Lower leg skin (tissue), 3 donors: ENCODE measurements at regions not wholly inside any gene's neighbourhood (a gene's known extent, or its start where the extent isn't known, plus 50 kb on each side); places are given as distances from the start of the nearest gene placed in this dataset.

Experiments used
- POLR2A ChIP-seq, 2 donors: fragments of 450-650 bp; IDR thresholded peaks; one replicate each; pipeline ENCODE4 v1.6.1; 2016 to 2017; ENCODE audit warnings: antibody characterized with exemption in 2 of 2, mild to moderate bottlenecking in 1 of 2, moderate library complexity in 1 of 2
- TF ChIP-seq, protein P1 (sequence below), 3 donors: fragments of 450-650 bp; IDR thresholded peaks; one replicate each; pipeline ENCODE4 v1.5.1; 2016; ENCODE audit warnings: antibody characterized with exemption in 3 of 3, mild to moderate bottlenecking in 3 of 3, moderate library complexity in 2 of 3

DNA sequence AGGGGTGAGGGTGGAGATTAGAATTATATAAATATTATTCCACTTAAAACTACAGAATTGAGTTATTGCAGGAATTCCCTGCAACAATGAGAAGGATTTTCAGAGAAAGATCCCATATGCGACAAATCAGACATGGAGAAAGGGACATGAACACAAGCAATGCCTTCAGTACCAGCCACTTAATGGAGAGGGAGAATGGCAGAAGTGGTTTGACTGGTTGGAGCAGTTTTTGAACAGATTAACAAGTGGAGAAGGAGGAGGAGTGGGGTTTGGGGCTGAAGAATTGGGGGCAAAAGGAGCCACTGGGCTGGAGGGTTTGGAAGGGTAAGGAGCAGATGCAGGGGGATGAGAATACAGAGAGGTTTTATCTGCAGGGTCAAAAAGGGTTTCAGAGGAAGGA is 620.9 kb upstream of the PTPRD start:
- TF ChIP-seq, protein P1, sequence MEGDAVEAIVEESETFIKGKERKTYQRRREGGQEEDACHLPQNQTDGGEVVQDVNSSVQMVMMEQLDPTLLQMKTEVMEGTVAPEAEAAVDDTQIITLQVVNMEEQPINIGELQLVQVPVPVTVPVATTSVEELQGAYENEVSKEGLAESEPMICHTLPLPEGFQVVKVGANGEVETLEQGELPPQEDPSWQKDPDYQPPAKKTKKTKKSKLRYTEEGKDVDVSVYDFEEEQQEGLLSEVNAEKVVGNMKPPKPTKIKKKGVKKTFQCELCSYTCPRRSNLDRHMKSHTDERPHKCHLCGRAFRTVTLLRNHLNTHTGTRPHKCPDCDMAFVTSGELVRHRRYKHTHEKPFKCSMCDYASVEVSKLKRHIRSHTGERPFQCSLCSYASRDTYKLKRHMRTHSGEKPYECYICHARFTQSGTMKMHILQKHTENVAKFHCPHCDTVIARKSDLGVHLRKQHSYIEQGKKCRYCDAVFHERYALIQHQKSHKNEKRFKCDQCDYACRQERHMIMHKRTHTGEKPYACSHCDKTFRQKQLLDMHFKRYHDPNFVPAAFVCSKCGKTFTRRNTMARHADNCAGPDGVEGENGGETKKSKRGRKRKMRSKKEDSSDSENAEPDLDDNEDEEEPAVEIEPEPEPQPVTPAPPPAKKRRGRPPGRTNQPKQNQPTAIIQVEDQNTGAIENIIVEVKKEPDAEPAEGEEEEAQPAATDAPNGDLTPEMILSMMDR (IDR thresholded peaks at IDR 0.05) = no peak
- no peak for TF ChIP-seq POLR2A (IDR thresholded peaks at IDR 0.05)
